ENCODE measurements at regions not wholly inside any gene's neighbourhood (a gene's known extent, or its start where the extent isn't known, plus 50 kb on each side); places are given as distances from the start of the nearest gene placed in this dataset.

DNA sequence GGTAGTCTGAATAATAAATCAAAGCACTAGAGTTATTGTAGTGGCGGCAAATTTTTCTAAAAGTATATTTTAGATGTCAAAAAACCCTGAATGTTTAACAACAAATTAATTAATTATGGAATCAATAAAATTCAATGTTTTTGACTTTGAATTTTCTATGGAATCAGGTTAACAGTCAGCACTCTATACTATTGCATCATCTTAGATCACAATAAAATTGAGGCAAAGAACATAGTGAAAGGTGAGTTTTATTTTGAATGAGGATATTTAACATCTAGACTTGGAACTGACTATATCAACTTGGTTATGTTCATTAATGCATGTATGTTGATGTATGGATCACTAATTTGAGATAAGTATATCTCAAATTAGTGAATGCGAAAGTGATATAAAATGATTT, 148.5 kb downstream of the TNFSF18 start:
- H3K27me3 ChIP-seq (ENCODE audit: control insufficient read depth, insufficient read depth, low read length), result no peaks in the 10 kb centered on the region
- DNase-seq (no peak), FAIRE-seq (no peak)
- intact Hi-C loops (cut with DNase I), result no loop called here
- no peak overlapping the region for H3K4me3 ChIP-seq (ENCODE audit: low read length in 3 of 3)
- TF ChIP-seq, protein P1, sequence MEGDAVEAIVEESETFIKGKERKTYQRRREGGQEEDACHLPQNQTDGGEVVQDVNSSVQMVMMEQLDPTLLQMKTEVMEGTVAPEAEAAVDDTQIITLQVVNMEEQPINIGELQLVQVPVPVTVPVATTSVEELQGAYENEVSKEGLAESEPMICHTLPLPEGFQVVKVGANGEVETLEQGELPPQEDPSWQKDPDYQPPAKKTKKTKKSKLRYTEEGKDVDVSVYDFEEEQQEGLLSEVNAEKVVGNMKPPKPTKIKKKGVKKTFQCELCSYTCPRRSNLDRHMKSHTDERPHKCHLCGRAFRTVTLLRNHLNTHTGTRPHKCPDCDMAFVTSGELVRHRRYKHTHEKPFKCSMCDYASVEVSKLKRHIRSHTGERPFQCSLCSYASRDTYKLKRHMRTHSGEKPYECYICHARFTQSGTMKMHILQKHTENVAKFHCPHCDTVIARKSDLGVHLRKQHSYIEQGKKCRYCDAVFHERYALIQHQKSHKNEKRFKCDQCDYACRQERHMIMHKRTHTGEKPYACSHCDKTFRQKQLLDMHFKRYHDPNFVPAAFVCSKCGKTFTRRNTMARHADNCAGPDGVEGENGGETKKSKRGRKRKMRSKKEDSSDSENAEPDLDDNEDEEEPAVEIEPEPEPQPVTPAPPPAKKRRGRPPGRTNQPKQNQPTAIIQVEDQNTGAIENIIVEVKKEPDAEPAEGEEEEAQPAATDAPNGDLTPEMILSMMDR (IDR thresholded peaks at IDR 0.05; ENCODE audit: borderline replicate concordance, extremely low read depth, insufficient read depth), result no peak
- H3K9ac ChIP-seq (ENCODE audit: low read length in 3 of 3), result no peak overlapping the region
- H3K36me3 ChIP-seq (ENCODE audit: control insufficient read depth in 2 of 3, insufficient read depth in 3 of 3, low read length in 3 of 3), result no peaks in the 10 kb centered on the region
- H3K27ac ChIP-seq (ENCODE audit: low read depth in 2 of 2, low read length in 2 of 2), result no peak overlapping the region
- H3K9me3 ChIP-seq (ENCODE audit: control insufficient read depth in 2 of 3, insufficient read depth in 1 of 3, low read length in 3 of 3), result no peaks in the 10 kb centered on the region
- H3K4me1 ChIP-seq (ENCODE audit: control insufficient read depth in 2 of 3, insufficient read depth in 2 of 3, low read depth in 1 of 3, low read length in 3 of 3), result no peaks in the 10 kb centered on the region

- no peaks in the 10 kb centered on the region for H3K9me3 ChIP-seq (ENCODE audit: control insufficient read depth in 2 of 3, insufficient read depth in 1 of 3, low read length in 3 of 3)
- intact Hi-C loops (cut with DNase I), result no loop called here
- no peak overlapping the region for H3K9ac ChIP-seq (ENCODE audit: low read length in 3 of 3)
- H3K36me3 ChIP-seq (ENCODE audit: control insufficient read depth in 2 of 3, insufficient read depth in 3 of 3, low read length in 3 of 3), result no peaks in the 10 kb centered on the region
- TF ChIP-seq, protein P1 (IDR thresholded peaks at IDR 0.05; ENCODE audit: borderline replicate concordance, extremely low read depth, insufficient read depth), result no peak
- DNase-seq (no peak), FAIRE-seq (no peak)
- H3K27me3 ChIP-seq (ENCODE audit: control insufficient read depth, insufficient read depth, low read length), result no peaks in the 10 kb centered on the region
- no peak overlapping the region for H3K27ac ChIP-seq (ENCODE audit: low read depth in 2 of 2, low read length in 2 of 2)
- no peak overlapping the region for H3K4me3 ChIP-seq (ENCODE audit: low read length in 3 of 3)
- H3K4me1 ChIP-seq (ENCODE audit: control insufficient read depth in 2 of 3, insufficient read depth in 2 of 3, low read depth in 1 of 3, low read length in 3 of 3), result no peaks in the 10 kb centered on the region
Observed at GRCh38 chr1:172902861-172903381, 147.8 kb downstream of the TNFSF18 start.

- TF ChIP-seq, protein P1 (IDR thresholded peaks at IDR 0.05; ENCODE audit: borderline replicate concordance, extremely low read depth, insufficient read depth), result no peak
- no peaks in the 10 kb centered on the region for H3K36me3 ChIP-seq (ENCODE audit: control insufficient read depth in 2 of 3, insufficient read depth in 3 of 3, low read length in 3 of 3)
- no peaks in the 10 kb centered on the region for H3K9me3 ChIP-seq (ENCODE audit: control insufficient read depth in 2 of 3, insufficient read depth in 1 of 3, low read length in 3 of 3)
- H3K27ac ChIP-seq (ENCODE audit: low read depth in 2 of 2, low read length in 2 of 2), result no peak overlapping the region
- intact Hi-C loops (cut with DNase I), result no loop called here
- H3K4me1 ChIP-seq (ENCODE audit: control insufficient read depth in 2 of 3, insufficient read depth in 2 of 3, low read depth in 1 of 3, low read length in 3 of 3), result no peaks in the 10 kb centered on the region
- H3K27me3 ChIP-seq (ENCODE audit: control insufficient read depth, insufficient read depth, low read length), result no peaks in the 10 kb centered on the region
- no peak for DNase-seq
- H3K4me3 ChIP-seq (ENCODE audit: low read length in 3 of 3), result no peak overlapping the region
- H3K9ac ChIP-seq (ENCODE audit: low read length in 3 of 3), result no peak overlapping the region
- FAIRE-seq, result no peak
Observed at GRCh38 chr1:172903581-172904220, 147.0 kb downstream of the TNFSF18 start.

DNA sequence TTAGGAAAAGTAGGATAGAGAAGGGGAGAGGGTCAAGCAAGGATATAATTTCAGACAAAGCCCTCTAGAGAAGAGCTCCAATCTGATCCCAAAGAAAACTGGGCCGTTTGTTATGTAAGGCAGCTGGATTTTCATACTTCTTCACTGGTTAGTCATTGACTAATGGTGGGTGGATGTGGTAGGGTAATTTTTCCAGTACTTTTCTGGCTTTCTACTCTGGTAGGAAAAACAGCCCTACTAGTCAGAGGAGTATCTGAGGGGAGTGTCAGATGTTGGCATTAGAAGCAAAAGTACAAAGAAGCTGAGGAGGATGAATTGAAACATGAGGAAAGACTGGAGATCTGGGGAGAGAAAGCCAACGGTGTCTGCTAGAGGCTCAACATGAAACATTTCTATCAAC, 145.3 kb downstream of the TNFSF18 start:
- Histone ChIP-seq H3K4me3 (ENCODE audit: low read length in 3 of 3) (no peak overlapping the region), H3K9ac (ENCODE audit: low read length in 3 of 3) (no peak overlapping the region), H3K4me1 (ENCODE audit: control insufficient read depth in 2 of 3, insufficient read depth in 2 of 3, low read depth in 1 of 3, low read length in 3 of 3) (no peaks in the 10 kb centered on the region), H3K27ac (ENCODE audit: low read depth in 2 of 2, low read length in 2 of 2) (no peak overlapping the region), H3K9me3 (ENCODE audit: control insufficient read depth in 2 of 3, insufficient read depth in 1 of 3, low read length in 3 of 3) (no peaks in the 10 kb centered on the region), H3K27me3 (ENCODE audit: control insufficient read depth, insufficient read depth, low read length) (no peaks in the 10 kb centered on the region), H3K36me3 (ENCODE audit: control insufficient read depth in 2 of 3, insufficient read depth in 3 of 3, low read length in 3 of 3) (no peaks in the 10 kb centered on the region)
- DNase-seq (no peak), FAIRE-seq (no peak)
- intact Hi-C loops (cut with DNase I), result no loop called here
- TF ChIP-seq, protein P1 (IDR thresholded peaks at IDR 0.05; ENCODE audit: borderline replicate concordance, extremely low read depth, insufficient read depth), result no peak
